Neural cell (in vitro differentiated cells): ENCODE measurements at regions not wholly inside any gene's neighbourhood (a gene's known extent, or its start where the extent isn't known, plus 50 kb on each side); places are given as distances from the start of the nearest gene placed in this dataset.
"Not testable (repeated sequence)": the region's sequence is repeated elsewhere in the genome, so short reads cannot be mapped to it uniquely, and the experiment has no call there.

Experiments used
- H2AFZ ChIP-seq: fragments of 200-600, 300-800 bp; sonication (generic), shearing (Covaris generic); 2 replicates; pipeline ENCODE4 v1.6.0; 2014; ENCODE audit warnings: low read depth, mild to moderate bottlenecking, antibody characterized with exemption, low read length, moderate library complexity
- H3F3A ChIP-seq: fragments of 200-600 bp; shearing (Covaris generic); 2 replicates; pipeline ENCODE4 v1.6.1; 2016; ENCODE audit warnings: mild to moderate bottlenecking, moderate library complexity, mixed read lengths, antibody characterized with exemption, low read length; ENCODE audit not compliant: insufficient read depth, poor library complexity, severe bottlenecking
- H3K27ac ChIP-seq: fragments of 200-600, 300-800 bp; sonication (generic), shearing (Covaris generic); 2 replicates; pipeline ENCODE4 v1.5.1; 2014; ENCODE audit warnings: mild to moderate bottlenecking, low read length, moderate library complexity
- H3K27me3 ChIP-seq: fragments of 300-800, 200-600 bp; sonication (generic), shearing (Covaris generic); 2 replicates; pipeline ENCODE4 v1.6.0; 2014; ENCODE audit warnings: mild to moderate bottlenecking, low read depth, low read length, moderate library complexity; ENCODE audit not compliant: insufficient read depth
- H3K36me3 ChIP-seq: fragments of 300-800, 200-600 bp; sonication (generic), shearing (Covaris generic); 2 replicates; pipeline ENCODE4 v1.5.1; 2014; ENCODE audit warnings: mild to moderate bottlenecking, antibody characterized with exemption, low read length, moderate library complexity; ENCODE audit not compliant: insufficient read depth
- H3K4me2 ChIP-seq: fragments of 300-800, 200-600 bp; sonication (generic), shearing (Covaris generic); 2 replicates; pipeline ENCODE4 v1.6.0; 2014; ENCODE audit warnings: mild to moderate bottlenecking, low read length
- H3K4me3 ChIP-seq: fragments of 300-800, 200-600 bp; sonication (generic), shearing (Covaris generic); 2 replicates; pipeline ENCODE4 v1.5.1; 2014; ENCODE audit warnings: mild to moderate bottlenecking, low read length, moderate library complexity
- H3K79me2 ChIP-seq: fragments of 200-600 bp; shearing (Covaris generic); replicated peaks from 2 replicates; pipeline ENCODE4 v1.6.0; 2014; ENCODE audit warnings: mild to moderate bottlenecking, low read length, moderate library complexity; ENCODE audit not compliant: insufficient read depth
- H3K9ac ChIP-seq: fragments of 300-800, 200-600 bp; sonication (generic), shearing (Covaris generic); 2 replicates; pipeline ENCODE4 v1.6.1; 2016; ENCODE audit warnings: mild to moderate bottlenecking, low read length, mixed read lengths
- H3K9me2 ChIP-seq: fragments of 200-600 bp; shearing (Covaris generic); 2 replicates; pipeline ENCODE4 v1.6.1; 2016; ENCODE audit warnings: mild to moderate bottlenecking, low read length, mixed read lengths; ENCODE audit not compliant: insufficient read depth
- H3K9me3 ChIP-seq: fragments of 200-600, 300-800 bp; sonication (generic), shearing (Covaris generic); 2 replicates; pipeline ENCODE4 v1.6.1; 2016; ENCODE audit warnings: mild to moderate bottlenecking, mixed run types, low read length, moderate library complexity, mixed read lengths
- H4K20me1 ChIP-seq: fragments of 200-600 bp; shearing (Covaris generic); 2 replicates; pipeline ENCODE4 v1.6.1; 2016; ENCODE audit warnings: mild to moderate bottlenecking, mixed run types; ENCODE audit not compliant: insufficient read depth
- EP300 ChIP-seq: fragments of 450-650 bp; conservative IDR thresholded peaks from 2 replicates; pipeline ENCODE4 v1.6.1; 2014; ENCODE audit warnings: antibody characterized with exemption, mild to moderate bottlenecking, moderate library complexity; ENCODE audit not compliant: poor library complexity, severe bottlenecking
- EZH2 ChIP-seq: fragments of 200-600, 300-800 bp; shearing (Covaris generic), sonication (generic); IDR thresholded peaks from 2 replicates; pipeline ENCODE4 v1.6.1; 2014; ENCODE audit warnings: antibody characterized with exemption, low read length, borderline replicate concordance, mild to moderate bottlenecking; ENCODE audit not compliant: insufficient read depth, poor library complexity, severe bottlenecking
- MXI1 ChIP-seq: fragments of 450-650 bp; conservative IDR thresholded peaks from 2 replicates; pipeline ENCODE4 v1.6.1; 2014; ENCODE audit warnings: antibody characterized with exemption, mild to moderate bottlenecking; ENCODE audit not compliant: poor library complexity, severe bottlenecking
- POLR2AphosphoS5 ChIP-seq: IDR thresholded peaks from 2 replicates; pipeline ENCODE4 v1.6.1; 2012
- RAD21 ChIP-seq: fragments of 450-650 bp; conservative IDR thresholded peaks from 2 replicates; pipeline ENCODE4 v1.6.1; 2014; ENCODE audit warnings: antibody characterized with exemption, mild to moderate bottlenecking, moderate library complexity
- SMC3 ChIP-seq: fragments of 450-650 bp; conservative IDR thresholded peaks from 2 replicates; pipeline ENCODE4 v1.6.1; 2014; ENCODE audit warnings: antibody characterized with exemption, mild to moderate bottlenecking, moderate library complexity; ENCODE audit not compliant: poor library complexity
- TAF1 ChIP-seq: IDR thresholded peaks from 2 replicates; pipeline ENCODE4 v1.6.1; 2012; ENCODE audit warnings: low read depth
- TF ChIP-seq, protein P1 (sequence below): IDR thresholded peaks from 2 replicates; pipeline ENCODE4 v1.6.1; 2012; ENCODE audit warnings: borderline replicate concordance
- TF ChIP-seq, protein P2 (sequence below): fragments of 450-650 bp; IDR thresholded peaks from 2 replicates; pipeline ENCODE4 v1.5.1; 2014; ENCODE audit warnings: antibody characterized with exemption, mild to moderate bottlenecking, moderate library complexity; ENCODE audit not compliant: poor library complexity, severe bottlenecking

DNA sequence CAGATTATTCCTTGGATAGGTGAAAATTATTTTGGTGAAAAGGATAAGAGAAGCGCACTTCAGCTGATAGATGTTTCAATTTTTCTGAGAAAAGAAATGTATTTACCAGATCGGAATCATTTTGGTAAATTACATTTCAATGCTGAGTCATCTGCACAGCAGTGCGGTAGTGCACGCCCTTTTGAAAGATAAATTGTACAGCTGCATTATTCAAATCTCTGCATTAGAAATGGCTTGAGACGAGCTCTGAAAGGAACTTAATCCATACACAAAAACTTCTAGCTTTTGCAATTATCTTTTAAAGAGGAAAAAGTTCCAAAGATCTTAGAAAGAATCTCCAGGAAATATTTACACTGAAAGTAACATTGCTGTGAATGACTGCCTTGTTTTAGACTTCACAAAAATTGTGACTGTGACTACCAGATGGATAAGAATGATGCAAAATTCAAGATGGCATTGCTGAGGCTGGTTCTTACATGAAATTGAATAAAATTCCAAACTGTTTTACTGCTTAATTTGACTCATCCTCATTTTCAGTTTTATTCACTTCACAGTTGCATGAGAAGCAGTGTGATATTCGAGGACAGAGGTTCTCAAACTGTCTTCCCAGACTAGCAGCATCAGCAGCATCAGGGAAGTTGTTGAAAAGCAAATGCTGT is 161.7 kb downstream of the RND3 start:
- H3F3A ChIP-seq: no peaks in the 10 kb centered on the region
- no peak overlapping the region for H2AFZ ChIP-seq

DNA sequence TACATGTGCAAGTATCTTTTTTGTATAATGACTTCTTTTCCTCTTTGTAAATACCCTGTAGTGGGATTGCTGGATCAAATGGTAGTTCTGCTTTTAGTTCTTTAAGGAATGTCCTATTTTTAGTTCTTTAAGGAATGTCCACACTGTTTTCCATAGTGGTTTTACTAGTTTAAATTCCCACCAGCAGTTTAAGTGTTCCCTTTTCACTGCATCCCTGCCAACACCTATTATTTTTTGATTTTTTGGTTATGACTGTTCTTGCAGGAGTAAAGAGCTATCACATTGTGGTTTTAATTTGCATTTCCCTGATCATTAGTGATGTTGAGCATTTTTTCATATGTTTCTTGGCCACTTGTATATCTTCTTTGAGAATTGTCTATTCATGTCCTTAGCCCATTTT is 164.4 kb downstream of the RND3 start:
- H3F3A ChIP-seq, H3K36me3 ChIP-seq, H3K4me3 ChIP-seq, H3K27ac ChIP-seq, H3K9me2 ChIP-seq, H3K4me2 ChIP-seq, H3K9ac ChIP-seq, H3K27me3 ChIP-seq, H3K9me3 ChIP-seq, H3K79me2 ChIP-seq, H2AFZ ChIP-seq, H4K20me1 ChIP-seq: not testable (repeated sequence)

More for the DNA sequence above, 161.7 kb downstream of the RND3 start:
- H3K4me2 ChIP-seq: no peak overlapping the region
- H3K27me3 ChIP-seq: no peaks in the 10 kb centered on the region
- TF ChIP-seq MXI1 (no peak), SMC3 (no peak), EZH2 (no peak), POLR2AphosphoS5 (no peak), RAD21 (no peak), TAF1 (no peak), EP300 (no peak)
- TF ChIP-seq, protein P1, sequence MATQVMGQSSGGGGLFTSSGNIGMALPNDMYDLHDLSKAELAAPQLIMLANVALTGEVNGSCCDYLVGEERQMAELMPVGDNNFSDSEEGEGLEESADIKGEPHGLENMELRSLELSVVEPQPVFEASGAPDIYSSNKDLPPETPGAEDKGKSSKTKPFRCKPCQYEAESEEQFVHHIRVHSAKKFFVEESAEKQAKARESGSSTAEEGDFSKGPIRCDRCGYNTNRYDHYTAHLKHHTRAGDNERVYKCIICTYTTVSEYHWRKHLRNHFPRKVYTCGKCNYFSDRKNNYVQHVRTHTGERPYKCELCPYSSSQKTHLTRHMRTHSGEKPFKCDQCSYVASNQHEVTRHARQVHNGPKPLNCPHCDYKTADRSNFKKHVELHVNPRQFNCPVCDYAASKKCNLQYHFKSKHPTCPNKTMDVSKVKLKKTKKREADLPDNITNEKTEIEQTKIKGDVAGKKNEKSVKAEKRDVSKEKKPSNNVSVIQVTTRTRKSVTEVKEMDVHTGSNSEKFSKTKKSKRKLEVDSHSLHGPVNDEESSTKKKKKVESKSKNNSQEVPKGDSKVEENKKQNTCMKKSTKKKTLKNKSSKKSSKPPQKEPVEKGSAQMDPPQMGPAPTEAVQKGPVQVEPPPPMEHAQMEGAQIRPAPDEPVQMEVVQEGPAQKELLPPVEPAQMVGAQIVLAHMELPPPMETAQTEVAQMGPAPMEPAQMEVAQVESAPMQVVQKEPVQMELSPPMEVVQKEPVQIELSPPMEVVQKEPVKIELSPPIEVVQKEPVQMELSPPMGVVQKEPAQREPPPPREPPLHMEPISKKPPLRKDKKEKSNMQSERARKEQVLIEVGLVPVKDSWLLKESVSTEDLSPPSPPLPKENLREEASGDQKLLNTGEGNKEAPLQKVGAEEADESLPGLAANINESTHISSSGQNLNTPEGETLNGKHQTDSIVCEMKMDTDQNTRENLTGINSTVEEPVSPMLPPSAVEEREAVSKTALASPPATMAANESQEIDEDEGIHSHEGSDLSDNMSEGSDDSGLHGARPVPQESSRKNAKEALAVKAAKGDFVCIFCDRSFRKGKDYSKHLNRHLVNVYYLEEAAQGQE: no peak
- TF ChIP-seq, protein P2, sequence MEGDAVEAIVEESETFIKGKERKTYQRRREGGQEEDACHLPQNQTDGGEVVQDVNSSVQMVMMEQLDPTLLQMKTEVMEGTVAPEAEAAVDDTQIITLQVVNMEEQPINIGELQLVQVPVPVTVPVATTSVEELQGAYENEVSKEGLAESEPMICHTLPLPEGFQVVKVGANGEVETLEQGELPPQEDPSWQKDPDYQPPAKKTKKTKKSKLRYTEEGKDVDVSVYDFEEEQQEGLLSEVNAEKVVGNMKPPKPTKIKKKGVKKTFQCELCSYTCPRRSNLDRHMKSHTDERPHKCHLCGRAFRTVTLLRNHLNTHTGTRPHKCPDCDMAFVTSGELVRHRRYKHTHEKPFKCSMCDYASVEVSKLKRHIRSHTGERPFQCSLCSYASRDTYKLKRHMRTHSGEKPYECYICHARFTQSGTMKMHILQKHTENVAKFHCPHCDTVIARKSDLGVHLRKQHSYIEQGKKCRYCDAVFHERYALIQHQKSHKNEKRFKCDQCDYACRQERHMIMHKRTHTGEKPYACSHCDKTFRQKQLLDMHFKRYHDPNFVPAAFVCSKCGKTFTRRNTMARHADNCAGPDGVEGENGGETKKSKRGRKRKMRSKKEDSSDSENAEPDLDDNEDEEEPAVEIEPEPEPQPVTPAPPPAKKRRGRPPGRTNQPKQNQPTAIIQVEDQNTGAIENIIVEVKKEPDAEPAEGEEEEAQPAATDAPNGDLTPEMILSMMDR: no peak
- H3K9me3 ChIP-seq: no peaks in the 10 kb centered on the region
- H3K9me2 ChIP-seq: no peaks in the 10 kb centered on the region
- no peak overlapping the region for H3K4me3 ChIP-seq
- H3K36me3 ChIP-seq: no peaks in the 10 kb centered on the region
- H3K27ac ChIP-seq: no peak overlapping the region
- no peaks in the 10 kb centered on the region for H3K79me2 ChIP-seq
- H3K9ac ChIP-seq: no peak overlapping the region
- no peaks in the 10 kb centered on the region for H4K20me1 ChIP-seq

DNA sequence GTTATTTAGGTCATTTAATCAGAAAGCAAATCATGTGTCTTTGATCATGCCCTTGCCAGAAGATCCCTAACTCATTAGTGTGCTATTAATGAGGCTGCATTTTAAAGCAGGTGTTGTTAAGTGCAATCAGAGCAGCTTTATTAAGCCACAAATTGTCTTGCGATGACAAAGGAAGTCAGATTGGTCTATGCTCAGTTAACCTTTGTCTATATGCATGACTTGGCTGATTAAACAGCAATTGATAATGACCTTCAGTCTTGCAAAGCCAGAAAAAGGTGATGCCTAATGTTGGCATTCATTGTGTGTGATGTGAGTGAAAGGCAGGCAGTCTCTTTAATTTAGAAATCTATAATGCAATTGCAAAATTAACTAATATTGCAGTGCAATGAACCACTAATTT is 166.9 kb downstream of the RND3 start:
- H3K9me2 ChIP-seq: no peaks in the 10 kb centered on the region
- H4K20me1 ChIP-seq: no peaks in the 10 kb centered on the region
- H3K9me3 ChIP-seq: no peaks in the 10 kb centered on the region
- no peak overlapping the region for H3K4me2 ChIP-seq
- no peak overlapping the region for H2AFZ ChIP-seq
- TF ChIP-seq EP300: no peak
- TF ChIP-seq EZH2: no peak
- TF ChIP-seq SMC3: no peak
- TF ChIP-seq RAD21: no peak
- TF ChIP-seq, protein P1: no peak
- TF ChIP-seq TAF1: no peak
- TF ChIP-seq MXI1: no peak
- TF ChIP-seq, protein P2: no peak
- no peak for TF ChIP-seq POLR2AphosphoS5
- no peaks in the 10 kb centered on the region for H3F3A ChIP-seq
- H3K4me3 ChIP-seq: no peak overlapping the region
- no peak overlapping the region for H3K9ac ChIP-seq
- H3K27ac ChIP-seq: peak overlapping the region; percentile 12
- no peaks in the 10 kb centered on the region for H3K36me3 ChIP-seq
- H3K27me3 ChIP-seq: no peaks in the 10 kb centered on the region
- H3K79me2 ChIP-seq: no peaks in the 10 kb centered on the region
